ENCODE measurements at regions not wholly inside any gene's neighbourhood (a gene's known extent, or its start where the extent isn't known, plus 50 kb on each side); places are given as distances from the start of the nearest gene placed in this dataset.

DNA sequence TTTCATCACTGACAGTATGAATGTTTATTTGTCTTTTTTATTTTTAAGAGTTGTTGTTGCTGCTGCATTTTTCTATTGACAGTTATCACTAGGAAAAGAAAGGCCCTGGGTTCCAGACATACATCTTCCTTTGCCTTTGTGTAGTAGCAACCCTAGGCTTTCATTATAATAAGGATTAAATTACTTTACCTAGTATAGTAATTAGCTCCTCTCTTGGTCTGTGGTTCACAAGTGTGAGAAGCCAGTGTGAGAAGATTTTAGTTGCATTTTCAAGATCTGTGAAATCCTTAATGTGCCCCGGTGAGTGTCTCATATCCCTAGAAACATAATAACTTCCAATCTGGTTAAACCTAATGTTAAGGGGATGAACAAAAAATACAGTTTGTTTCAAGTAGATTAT lies 799.3 kb upstream of the MAP3K7 start (continued):
- TF ChIP-seq, protein P1, sequence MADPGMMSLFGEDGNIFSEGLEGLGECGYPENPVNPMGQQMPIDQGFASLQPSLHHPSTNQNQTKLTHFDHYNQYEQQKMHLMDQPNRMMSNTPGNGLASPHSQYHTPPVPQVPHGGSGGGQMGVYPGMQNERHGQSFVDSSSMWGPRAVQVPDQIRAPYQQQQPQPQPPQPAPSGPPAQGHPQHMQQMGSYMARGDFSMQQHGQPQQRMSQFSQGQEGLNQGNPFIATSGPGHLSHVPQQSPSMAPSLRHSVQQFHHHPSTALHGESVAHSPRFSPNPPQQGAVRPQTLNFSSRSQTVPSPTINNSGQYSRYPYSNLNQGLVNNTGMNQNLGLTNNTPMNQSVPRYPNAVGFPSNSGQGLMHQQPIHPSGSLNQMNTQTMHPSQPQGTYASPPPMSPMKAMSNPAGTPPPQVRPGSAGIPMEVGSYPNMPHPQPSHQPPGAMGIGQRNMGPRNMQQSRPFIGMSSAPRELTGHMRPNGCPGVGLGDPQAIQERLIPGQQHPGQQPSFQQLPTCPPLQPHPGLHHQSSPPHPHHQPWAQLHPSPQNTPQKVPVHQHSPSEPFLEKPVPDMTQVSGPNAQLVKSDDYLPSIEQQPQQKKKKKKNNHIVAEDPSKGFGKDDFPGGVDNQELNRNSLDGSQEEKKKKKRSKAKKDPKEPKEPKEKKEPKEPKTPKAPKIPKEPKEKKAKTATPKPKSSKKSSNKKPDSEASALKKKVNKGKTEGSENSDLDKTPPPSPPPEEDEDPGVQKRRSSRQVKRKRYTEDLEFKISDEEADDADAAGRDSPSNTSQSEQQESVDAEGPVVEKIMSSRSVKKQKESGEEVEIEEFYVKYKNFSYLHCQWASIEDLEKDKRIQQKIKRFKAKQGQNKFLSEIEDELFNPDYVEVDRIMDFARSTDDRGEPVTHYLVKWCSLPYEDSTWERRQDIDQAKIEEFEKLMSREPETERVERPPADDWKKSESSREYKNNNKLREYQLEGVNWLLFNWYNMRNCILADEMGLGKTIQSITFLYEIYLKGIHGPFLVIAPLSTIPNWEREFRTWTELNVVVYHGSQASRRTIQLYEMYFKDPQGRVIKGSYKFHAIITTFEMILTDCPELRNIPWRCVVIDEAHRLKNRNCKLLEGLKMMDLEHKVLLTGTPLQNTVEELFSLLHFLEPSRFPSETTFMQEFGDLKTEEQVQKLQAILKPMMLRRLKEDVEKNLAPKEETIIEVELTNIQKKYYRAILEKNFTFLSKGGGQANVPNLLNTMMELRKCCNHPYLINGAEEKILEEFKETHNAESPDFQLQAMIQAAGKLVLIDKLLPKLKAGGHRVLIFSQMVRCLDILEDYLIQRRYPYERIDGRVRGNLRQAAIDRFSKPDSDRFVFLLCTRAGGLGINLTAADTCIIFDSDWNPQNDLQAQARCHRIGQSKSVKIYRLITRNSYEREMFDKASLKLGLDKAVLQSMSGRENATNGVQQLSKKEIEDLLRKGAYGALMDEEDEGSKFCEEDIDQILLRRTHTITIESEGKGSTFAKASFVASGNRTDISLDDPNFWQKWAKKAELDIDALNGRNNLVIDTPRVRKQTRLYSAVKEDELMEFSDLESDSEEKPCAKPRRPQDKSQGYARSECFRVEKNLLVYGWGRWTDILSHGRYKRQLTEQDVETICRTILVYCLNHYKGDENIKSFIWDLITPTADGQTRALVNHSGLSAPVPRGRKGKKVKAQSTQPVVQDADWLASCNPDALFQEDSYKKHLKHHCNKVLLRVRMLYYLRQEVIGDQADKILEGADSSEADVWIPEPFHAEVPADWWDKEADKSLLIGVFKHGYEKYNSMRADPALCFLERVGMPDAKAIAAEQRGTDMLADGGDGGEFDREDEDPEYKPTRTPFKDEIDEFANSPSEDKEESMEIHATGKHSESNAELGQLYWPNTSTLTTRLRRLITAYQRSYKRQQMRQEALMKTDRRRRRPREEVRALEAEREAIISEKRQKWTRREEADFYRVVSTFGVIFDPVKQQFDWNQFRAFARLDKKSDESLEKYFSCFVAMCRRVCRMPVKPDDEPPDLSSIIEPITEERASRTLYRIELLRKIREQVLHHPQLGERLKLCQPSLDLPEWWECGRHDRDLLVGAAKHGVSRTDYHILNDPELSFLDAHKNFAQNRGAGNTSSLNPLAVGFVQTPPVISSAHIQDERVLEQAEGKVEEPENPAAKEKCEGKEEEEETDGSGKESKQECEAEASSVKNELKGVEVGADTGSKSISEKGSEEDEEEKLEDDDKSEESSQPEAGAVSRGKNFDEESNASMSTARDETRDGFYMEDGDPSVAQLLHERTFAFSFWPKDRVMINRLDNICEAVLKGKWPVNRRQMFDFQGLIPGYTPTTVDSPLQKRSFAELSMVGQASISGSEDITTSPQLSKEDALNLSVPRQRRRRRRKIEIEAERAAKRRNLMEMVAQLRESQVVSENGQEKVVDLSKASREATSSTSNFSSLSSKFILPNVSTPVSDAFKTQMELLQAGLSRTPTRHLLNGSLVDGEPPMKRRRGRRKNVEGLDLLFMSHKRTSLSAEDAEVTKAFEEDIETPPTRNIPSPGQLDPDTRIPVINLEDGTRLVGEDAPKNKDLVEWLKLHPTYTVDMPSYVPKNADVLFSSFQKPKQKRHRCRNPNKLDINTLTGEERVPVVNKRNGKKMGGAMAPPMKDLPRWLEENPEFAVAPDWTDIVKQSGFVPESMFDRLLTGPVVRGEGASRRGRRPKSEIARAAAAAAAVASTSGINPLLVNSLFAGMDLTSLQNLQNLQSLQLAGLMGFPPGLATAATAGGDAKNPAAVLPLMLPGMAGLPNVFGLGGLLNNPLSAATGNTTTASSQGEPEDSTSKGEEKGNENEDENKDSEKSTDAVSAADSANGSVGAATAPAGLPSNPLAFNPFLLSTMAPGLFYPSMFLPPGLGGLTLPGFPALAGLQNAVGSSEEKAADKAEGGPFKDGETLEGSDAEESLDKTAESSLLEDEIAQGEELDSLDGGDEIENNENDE (IDR thresholded peaks at IDR 0.05; ENCODE audit: insufficient replicate concordance, low read length): no peak
- no peak for TF ChIP-seq SIX5 (IDR thresholded peaks at IDR 0.05; ENCODE audit: low read depth, low read length)
- TF ChIP-seq NANOG (IDR thresholded peaks at IDR 0.05; ENCODE audit: insufficient read depth, low read depth, low read length, poor library complexity, severe bottlenecking): no peak
- TF ChIP-seq TAF7 (optimal IDR thresholded peaks at IDR 0.05; ENCODE audit: borderline replicate concordance, low read depth, low read length): no peak
- TF ChIP-seq, protein P2, sequence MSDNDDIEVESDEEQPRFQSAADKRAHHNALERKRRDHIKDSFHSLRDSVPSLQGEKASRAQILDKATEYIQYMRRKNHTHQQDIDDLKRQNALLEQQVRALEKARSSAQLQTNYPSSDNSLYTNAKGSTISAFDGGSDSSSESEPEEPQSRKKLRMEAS (IDR thresholded peaks at IDR 0.05): no peak
- no peak for TF ChIP-seq EZH2 (IDR thresholded peaks at IDR 0.05; ENCODE audit: low read depth, low read length, severe bottlenecking)
- TF ChIP-seq, protein P3, sequence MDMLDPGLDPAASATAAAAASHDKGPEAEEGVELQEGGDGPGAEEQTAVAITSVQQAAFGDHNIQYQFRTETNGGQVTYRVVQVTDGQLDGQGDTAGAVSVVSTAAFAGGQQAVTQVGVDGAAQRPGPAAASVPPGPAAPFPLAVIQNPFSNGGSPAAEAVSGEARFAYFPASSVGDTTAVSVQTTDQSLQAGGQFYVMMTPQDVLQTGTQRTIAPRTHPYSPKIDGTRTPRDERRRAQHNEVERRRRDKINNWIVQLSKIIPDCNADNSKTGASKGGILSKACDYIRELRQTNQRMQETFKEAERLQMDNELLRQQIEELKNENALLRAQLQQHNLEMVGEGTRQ (IDR thresholded peaks at IDR 0.05; ENCODE audit: low read length): no peak
- TF ChIP-seq NRF1 (IDR thresholded peaks at IDR 0.05; ENCODE audit: low read depth, low read length): no peak

Data from H1 (cell line).